Natural killer cell (primary cell): ENCODE measurements at regions not wholly inside any gene's neighbourhood (a gene's known extent, or its start where the extent isn't known, plus 50 kb on each side); places are given as distances from the start of the nearest gene placed in this dataset.

Source experiments
- ATAC-seq, 3 donors: fragments of 150-1000 bp in 2 of 3; fragments of 200-7000 bp in 1 of 3; cut with Tn5 transposase; 1 replicate in 1 of 3; 2 replicates in 2 of 3; pipeline ENCODE4 v1.10.0; 2021; ENCODE audit warnings: mild to moderate bottlenecking in 2 of 3, moderate library complexity in 2 of 3
- DNase-seq, 2 donors: peaks; one replicate each; pipeline versions ENCODE4 v3.0.0 to v3.0.0-alpha.2; 2013 to 2021; ENCODE audit warnings: mixed read lengths in 1 of 2
- H3K27ac ChIP-seq: one replicate; pipeline ENCODE4 v1.5.1; 2013; ENCODE audit warnings: mild to moderate bottlenecking, low read length
- H3K27me3 ChIP-seq: one replicate; pipeline ENCODE4 v1.6.1; 2013; ENCODE audit warnings: low read length; ENCODE audit not compliant: control insufficient read depth, insufficient read depth
- H3K36me3 ChIP-seq: one replicate; pipeline ENCODE4 v1.6.1; 2013; ENCODE audit warnings: low read length; ENCODE audit not compliant: control insufficient read depth, insufficient read depth
- H3K4me1 ChIP-seq: one replicate; pipeline ENCODE4 v1.6.1; 2013; ENCODE audit warnings: low read length; ENCODE audit not compliant: control insufficient read depth, insufficient read depth
- H3K4me3 ChIP-seq: one replicate; pipeline ENCODE4 v1.5.1; 2013; ENCODE audit warnings: low read length
- H3K9me3 ChIP-seq: one replicate; pipeline ENCODE4 v1.6.1; 2013; ENCODE audit warnings: low read length; ENCODE audit not compliant: control insufficient read depth, insufficient read depth
- H3K27ac Mint-ChIP-seq, 2 donors: one replicate each; pipeline ENCODE4 v1.8.0; 2022; ENCODE audit warnings: mild to moderate bottlenecking in 2 of 2, mixed read lengths in 2 of 2, moderate library complexity in 1 of 2
- H3K27me3 Mint-ChIP-seq, 2 donors: one replicate each; pipeline ENCODE4 v1.8.0; 2022; ENCODE audit warnings: low read depth in 2 of 2, mixed read lengths in 2 of 2
- H3K36me3 Mint-ChIP-seq: one replicate; pipeline ENCODE4 v1.8.0; 2022; ENCODE audit warnings: mixed read lengths
- H3K4me1 Mint-ChIP-seq, 2 donors: one replicate each; pipeline ENCODE4 v1.8.0; 2022; ENCODE audit warnings: mixed read lengths in 2 of 2
- H3K4me3 Mint-ChIP-seq: one replicate; pipeline ENCODE4 v1.8.0; 2022; ENCODE audit warnings: mild to moderate bottlenecking, moderate library complexity, mixed read lengths
- H3K9me3 Mint-ChIP-seq, 2 donors: one replicate each; pipeline ENCODE4 v1.8.0; 2022; ENCODE audit warnings: mixed read lengths in 2 of 2
- CTCF ChIP-seq: fragments of 200-600 bp; IDR thresholded peaks from one replicate; pipeline ENCODE4 v1.8.0; 2022; ENCODE audit warnings: antibody characterized with exemption
- whole genome bisulfite sequencing: methylation state at CpG from one replicate; pipeline ENCODE4 v1.1.7; 2013; ENCODE audit warnings: missing lambda C conversion rate; ENCODE audit not compliant: insufficient coverage; 5-methylcytosine and 5-hydroxymethylcytosine counted together
- intact Hi-C: fragments of 100-400 bp; cut with micrococcal nuclease; formaldehyde crosslinking; loops from one replicate; pipeline ENCODE4 v1.14.2; 2022

- intact Hi-C loops, result no loop called here
- no peaks in the 10 kb centered on the region for H3K27me3 Mint-ChIP-seq
- H3K9me3 Mint-ChIP-seq, result peaks cover 11 to 14% of the 10 kb centered on the region in 2 donors
- H3K27ac ChIP-seq, result no peak overlapping the region
- no peaks in the 10 kb centered on the region for H3K36me3 ChIP-seq
- no peak overlapping the region for H3K4me3 Mint-ChIP-seq
- DNase-seq (no peak), ATAC-seq (no peak)
- no peaks in the 10 kb centered on the region for H3K9me3 ChIP-seq
- H3K4me3 ChIP-seq, result no peak overlapping the region
- no peaks in the 10 kb centered on the region for H3K4me1 Mint-ChIP-seq
- H3K27me3 ChIP-seq, result no peaks in the 10 kb centered on the region
- H3K36me3 Mint-ChIP-seq, result no peaks in the 10 kb centered on the region
- no peak overlapping the region for H3K27ac Mint-ChIP-seq
- no peak for TF ChIP-seq CTCF
- H3K4me1 ChIP-seq, result no peaks in the 10 kb centered on the region
- 65% methylated on average over 5 of the region's 5 CpGs for WGBS
Measured at GRCh38 chr4:27278615-27279375, 418.2 kb downstream of the STIM2 start.

- intact Hi-C loops, result no loop called here
- Histone ChIP-seq H3K36me3 (no peaks in the 10 kb centered on the region), H3K4me1 (no peaks in the 10 kb centered on the region), H3K27ac (no peak overlapping the region), H3K4me3 (no peak overlapping the region), H3K27me3 (no peaks in the 10 kb centered on the region), H3K9me3 (no peaks in the 10 kb centered on the region)
- 78% methylated on average over 5 of the region's 5 CpGs for WGBS
- H3K36me3 Mint-ChIP-seq, result no peaks in the 10 kb centered on the region
- ATAC-seq (no peak), DNase-seq (no peak)
- no peak overlapping the region for H3K4me3 Mint-ChIP-seq
- TF ChIP-seq CTCF, result no peak
- H3K27ac Mint-ChIP-seq, result no peak overlapping the region
- peaks cover 2% of the 10 kb centered on the region in 2 donors for H3K9me3 Mint-ChIP-seq
- no peaks in the 10 kb centered on the region for H3K27me3 Mint-ChIP-seq
- no peaks in the 10 kb centered on the region for H3K4me1 Mint-ChIP-seq
Measured at GRCh38 chr4:27288496-27288895, 427.9 kb downstream of the STIM2 start.

GRCh38 chr4:27289704-27290103 lies 429.1 kb downstream of the STIM2 start:
- WGBS, result 75% methylated on average over 3 of the region's 3 CpGs
- ATAC-seq, result no peak
- Histone ChIP-seq H3K9me3 (no peaks in the 10 kb centered on the region), H3K27me3 (no peaks in the 10 kb centered on the region), H3K4me3 (no peak overlapping the region), H3K36me3 (no peaks in the 10 kb centered on the region), H3K4me1 (no peaks in the 10 kb centered on the region), H3K27ac (no peak overlapping the region)
- no peak for TF ChIP-seq CTCF
- intact Hi-C loops, result no loop called here
- Mint-ChIP-seq H3K27me3 (no peaks in the 10 kb centered on the region), H3K27ac (no peak overlapping the region), H3K9me3 (peaks cover 2% of the 10 kb centered on the region in 2 donors), H3K4me1 (no peaks in the 10 kb centered on the region), H3K4me3 (no peak overlapping the region), H3K36me3 (no peaks in the 10 kb centered on the region)
- no peak for DNase-seq

GRCh38 chr4:27293831-27294230 lies 433.2 kb downstream of the STIM2 start:
- H3K4me1 Mint-ChIP-seq, result no peaks in the 10 kb centered on the region
- intact Hi-C loops, result no loop called here
- no peak overlapping the region for H3K27ac Mint-ChIP-seq

More at GRCh38 chr4:27293831-27294230, 433.2 kb downstream of the STIM2 start:
- ATAC-seq, result no peak
- no peaks in the 10 kb centered on the region for H3K27me3 Mint-ChIP-seq
- H3K4me1 ChIP-seq, result no peaks in the 10 kb centered on the region
- no peaks in the 10 kb centered on the region for H3K27me3 ChIP-seq
- WGBS, result 62% methylated on average over 1 of the region's 4 CpGs
- no peaks in the 10 kb centered on the region for H3K9me3 ChIP-seq
- H3K36me3 ChIP-seq, result no peaks in the 10 kb centered on the region
- H3K27ac ChIP-seq, result no peak overlapping the region
- H3K36me3 Mint-ChIP-seq, result no peaks in the 10 kb centered on the region
- H3K4me3 Mint-ChIP-seq, result no peak overlapping the region
- DNase-seq, result no peak
- TF ChIP-seq CTCF, result no peak
- no peak overlapping the region for H3K4me3 ChIP-seq
- H3K9me3 Mint-ChIP-seq, result peaks cover 4% of the 10 kb centered on the region in 2 donors
